SK-N-SH (cell line): ENCODE measurements at regions not wholly inside any gene's neighbourhood (a gene's known extent, or its start where the extent isn't known, plus 50 kb on each side); places are given as distances from the start of the nearest gene placed in this dataset.
A peak's percentile ranks its signal among the peaks of the same experiment; 100 is the strongest.

Experiments used
- CTCF ChIA-PET: fragments of 300-600, 350-600 bp; formaldehyde crosslinking; extraction: SDS; loops from one replicate; lab custom pipeline; 2021; lab: Yijun Ruan, JAX
- POLR2A ChIA-PET: fragments of 350-600 bp; sonication (Branson Sonifier 250); formaldehyde crosslinking; extraction: SDS; loops from one replicate; lab custom pipeline; 2020; ENCODE audit warnings: antibody characterized with exemption, inconsistent platforms; lab: Yijun Ruan, JAX
- DNase-seq: peaks from one replicate; pipeline ENCODE4 v3.0.0; 2012
- H2AFZ ChIP-seq: fragments of 200-600 bp; sonication (generic); 2 replicates; pipeline ENCODE4 v1.8.1; 2016; ENCODE audit warnings: antibody characterized with exemption, mild to moderate bottlenecking, low read depth
- H3F3A ChIP-seq: fragments of 200-600 bp; sonication (generic); replicated peaks from 2 replicates; pipeline ENCODE3; 2016; ENCODE audit warnings: antibody characterized with exemption, mild to moderate bottlenecking; ENCODE audit not compliant: insufficient read depth
- H3K27ac ChIP-seq, 2 experiments: fragments of 200-500 bp in 1 of 2; fragments of 200-600 bp in 1 of 2; sonication (Bioruptor generic) in 1 of 2; sonication (generic), shearing (Covaris generic) in 1 of 2; 2 replicates each; pipeline versions ENCODE4 v1.5.1 to v1.6.1; 2014 to 2016; ENCODE audit warnings: low read depth in 2 of 2, inconsistent platforms in 1 of 2, low read length in 1 of 2, mild to moderate bottlenecking in 1 of 2, mixed read lengths in 1 of 2
- H3K27me3 ChIP-seq: fragments of 200-600 bp; sonication (generic), shearing (Covaris generic); 2 replicates; pipeline ENCODE4 v1.6.1; 2016; ENCODE audit warnings: mixed run types; ENCODE audit not compliant: insufficient read depth
- H3K36me3 ChIP-seq, 2 experiments: fragments of 200-500 bp in 1 of 2; fragments of 200-600 bp in 1 of 2; sonication (Bioruptor generic) in 1 of 2; sonication (generic) in 1 of 2; replicated peaks in 1 of 2; 2 replicates each; pipeline versions ENCODE3 to v1.5.1; 2014 to 2016; ENCODE audit warnings: low read length in 1 of 2, mild to moderate bottlenecking in 1 of 2; ENCODE audit not compliant: insufficient read depth in 2 of 2, control insufficient read depth in 1 of 2
- H3K4me1 ChIP-seq, 2 experiments: fragments of 200-500 bp in 1 of 2; fragments of 200-600 bp in 1 of 2; sonication (Bioruptor generic) in 1 of 2; sonication (generic), shearing (Covaris generic) in 1 of 2; 2 replicates each; pipeline versions ENCODE4 v1.5.1 to v1.6.1; 2014 to 2016; ENCODE audit warnings: low read depth in 1 of 2, low read length in 1 of 2, mixed run types in 1 of 2; ENCODE audit not compliant: insufficient read depth in 2 of 2, control insufficient read depth in 1 of 2
- H3K4me2 ChIP-seq: fragments of 200-600 bp; sonication (generic), shearing (Covaris generic); 2 replicates; pipeline ENCODE4 v1.6.1; 2017; ENCODE audit warnings: mixed run types
- H3K4me3 ChIP-seq, 2 experiments: fragments of 200-500 bp in 1 of 2; fragments of 200-600 bp in 1 of 2; sonication (Bioruptor generic) in 1 of 2; sonication (generic), shearing (Covaris generic) in 1 of 2; 2 replicates each; pipeline versions ENCODE4 v1.5.1 to v1.8.1; 2014 to 2016; ENCODE audit warnings: low read depth in 2 of 2, inconsistent platforms in 1 of 2, low read length in 1 of 2, mild to moderate bottlenecking in 1 of 2, mixed read lengths in 1 of 2, moderate library complexity in 1 of 2
- H3K79me2 ChIP-seq: fragments of 200-600 bp; sonication (generic); 2 replicates; pipeline ENCODE4 v1.8.1; 2017; ENCODE audit warnings: mild to moderate bottlenecking; ENCODE audit not compliant: insufficient read depth
- H3K9ac ChIP-seq: fragments of 200-600 bp; sonication (generic); 2 replicates; pipeline ENCODE4 v1.6.1; 2017; ENCODE audit warnings: mixed run types
- H3K9me2 ChIP-seq: fragments of 200-600 bp; sonication (generic); 2 replicates; pipeline ENCODE4 v1.6.1; 2017; ENCODE audit warnings: mixed run types
- H3K9me3 ChIP-seq: fragments of 200-600 bp; sonication (generic); 2 replicates; pipeline ENCODE4 v1.6.1; 2017; ENCODE audit warnings: mixed run types, mild to moderate bottlenecking, moderate library complexity
- H4K20me1 ChIP-seq: fragments of 200-600 bp; sonication (generic); 2 replicates; pipeline ENCODE4 v1.6.1; 2017; ENCODE audit warnings: mild to moderate bottlenecking, mixed run types; ENCODE audit not compliant: insufficient read depth
- EZH2phosphoT487 ChIP-seq: fragments of 200-600 bp; sonication (generic); IDR thresholded peaks from 2 replicates; pipeline ENCODE4 v1.6.1; 2017; ENCODE audit warnings: low read depth, mixed run types, mild to moderate bottlenecking, antibody characterized with exemption, moderate library complexity, borderline replicate concordance
- FOSL2 ChIP-seq: IDR thresholded peaks from 2 replicates; pipeline ENCODE4 v1.4.0; 2012; ENCODE audit warnings: low read depth, mild to moderate bottlenecking, moderate library complexity, borderline replicate concordance
- FOXJ3 ChIP-seq: sonication (generic); formaldehyde crosslinking; IDR thresholded peaks from 2 replicates; pipeline ENCODE4 v1.5.1; 2020; ENCODE audit warnings: mild to moderate bottlenecking, missing genetic modification reagents
- GABPA ChIP-seq: IDR thresholded peaks from 2 replicates; pipeline ENCODE4 v1.4.0; 2012; ENCODE audit warnings: low read depth, mild to moderate bottlenecking
- RCOR1 ChIP-seq: fragments of 150-350 bp; IDR thresholded peaks from 2 replicates; pipeline ENCODE4 v1.6.1; 2017; ENCODE audit warnings: antibody characterized with exemption, low read length
- RFX5 ChIP-seq: IDR thresholded peaks from 2 replicates; pipeline ENCODE4 v1.6.1; 2012; ENCODE audit warnings: mild to moderate bottlenecking, improper control_type of control experiment, low read length
- RXRA ChIP-seq: IDR thresholded peaks from 2 replicates; pipeline ENCODE4 v1.4.0; 2012; ENCODE audit warnings: low read depth, mild to moderate bottlenecking, borderline replicate concordance
- TCF12 ChIP-seq: IDR thresholded peaks from 2 replicates; pipeline ENCODE4 v1.4.0; 2012
- USF2 ChIP-seq: fragments of 150-350 bp; IDR thresholded peaks from 2 replicates; pipeline ENCODE4 v1.6.1; 2017; ENCODE audit warnings: antibody characterized with exemption, low read length, low read depth, borderline replicate concordance
- YY1 ChIP-seq: IDR thresholded peaks from 2 replicates; pipeline ENCODE4 v1.4.0; 2012; ENCODE audit warnings: low read depth, mild to moderate bottlenecking
- WGBS: methylation state at CpG from one replicate; pipeline ENCODE4 v1.1.6; 2017; ENCODE audit warnings: low lambda C conversion rate; 5-methylcytosine and 5-hydroxymethylcytosine counted together
- TF ChIP-seq, protein P1 (sequence below): fragments of 150-350 bp; IDR thresholded peaks from 2 replicates; pipeline ENCODE4 v1.6.1; 2016; ENCODE audit warnings: mild to moderate bottlenecking, low read depth, low read length
- TF ChIP-seq, protein P2 (sequence below): IDR thresholded peaks from 2 replicates; pipeline ENCODE4; 2012
- TF ChIP-seq, protein P3 (sequence below): IDR thresholded peaks from 2 replicates; pipeline ENCODE4 v1.4.0; 2012; ENCODE audit warnings: low read depth, borderline replicate concordance

DNA sequence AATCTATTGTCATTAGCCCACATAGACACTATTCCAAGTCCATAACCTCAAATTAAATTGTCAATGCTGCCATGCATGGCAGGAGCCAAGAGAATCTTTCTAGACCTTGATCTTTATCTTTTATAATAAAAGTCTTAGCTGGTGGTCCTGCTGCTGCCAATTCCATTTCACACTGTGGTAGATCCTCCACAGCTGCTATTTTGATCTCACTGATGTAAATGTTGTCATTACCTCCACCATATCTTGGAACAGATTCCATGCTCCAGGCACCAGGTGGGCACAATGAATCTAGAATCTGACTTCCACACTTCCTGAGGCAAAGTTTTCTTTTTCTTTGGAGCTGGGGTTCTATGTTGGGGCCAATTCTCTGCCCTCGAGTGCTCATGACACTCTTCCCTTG is 161.2 kb downstream of the TMTC3 start:
- no peaks in the 10 kb centered on the region for H3K79me2 ChIP-seq
- TF ChIP-seq YY1, result no peak
- TF ChIP-seq, protein P1, sequence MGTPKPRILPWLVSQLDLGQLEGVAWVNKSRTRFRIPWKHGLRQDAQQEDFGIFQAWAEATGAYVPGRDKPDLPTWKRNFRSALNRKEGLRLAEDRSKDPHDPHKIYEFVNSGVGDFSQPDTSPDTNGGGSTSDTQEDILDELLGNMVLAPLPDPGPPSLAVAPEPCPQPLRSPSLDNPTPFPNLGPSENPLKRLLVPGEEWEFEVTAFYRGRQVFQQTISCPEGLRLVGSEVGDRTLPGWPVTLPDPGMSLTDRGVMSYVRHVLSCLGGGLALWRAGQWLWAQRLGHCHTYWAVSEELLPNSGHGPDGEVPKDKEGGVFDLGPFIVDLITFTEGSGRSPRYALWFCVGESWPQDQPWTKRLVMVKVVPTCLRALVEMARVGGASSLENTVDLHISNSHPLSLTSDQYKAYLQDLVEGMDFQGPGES, result no peak
- TF ChIP-seq FOXJ3 (CRISPR knock-in tag), result no peak
- TF ChIP-seq GABPA, result no peak
- no peak for TF ChIP-seq USF2
- TF ChIP-seq, protein P2, sequence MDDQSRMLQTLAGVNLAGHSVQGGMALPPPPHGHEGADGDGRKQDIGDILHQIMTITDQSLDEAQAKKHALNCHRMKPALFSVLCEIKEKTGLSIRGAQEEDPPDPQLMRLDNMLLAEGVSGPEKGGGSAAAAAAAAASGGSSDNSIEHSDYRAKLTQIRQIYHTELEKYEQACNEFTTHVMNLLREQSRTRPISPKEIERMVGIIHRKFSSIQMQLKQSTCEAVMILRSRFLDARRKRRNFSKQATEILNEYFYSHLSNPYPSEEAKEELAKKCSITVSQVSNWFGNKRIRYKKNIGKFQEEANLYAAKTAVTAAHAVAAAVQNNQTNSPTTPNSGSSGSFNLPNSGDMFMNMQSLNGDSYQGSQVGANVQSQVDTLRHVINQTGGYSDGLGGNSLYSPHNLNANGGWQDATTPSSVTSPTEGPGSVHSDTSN, result no peak
- TF ChIP-seq EZH2phosphoT487, result no peak
- POLR2A ChIA-PET, result no interaction called here
- no peak overlapping the region for H3K4me3 ChIP-seq
- CTCF ChIA-PET, result no interaction called here
- no peaks in the 10 kb centered on the region for H3K9me2 ChIP-seq
- no peaks in the 10 kb centered on the region for H4K20me1 ChIP-seq
- peaks cover 2 to 52% of the 10 kb centered on the region in 2 experiments for H3K4me1 ChIP-seq
- no peak overlapping the region for H3K27ac ChIP-seq
- no peaks in the 10 kb centered on the region for H3K9me3 ChIP-seq
- no peaks in the 10 kb centered on the region for H3K36me3 ChIP-seq
- H3K9ac ChIP-seq, result no peak overlapping the region
- no peak overlapping the region for H2AFZ ChIP-seq
- 93% methylated on average over 1 of the region's 1 CpG for WGBS
- no peak for DNase-seq
- H3K4me2 ChIP-seq, result no peak overlapping the region
- H3K27me3 ChIP-seq, result no peaks in the 10 kb centered on the region
- H3F3A ChIP-seq, result peaks cover 44% of the 10 kb centered on the region

- ChIA-PET CTCF (interaction anchor here (0.6 to 1.4 kb wide), 2 partner anchors 16 to 111 kb away, joined by 3 read pairs; no protein-coding TSS in a partner anchor), POLR2A (no interaction called here)
- H3K9me3 ChIP-seq, result no peaks in the 10 kb centered on the region
- H3K27ac ChIP-seq, result peak overlapping the region in 1 of 2 experiments; percentile 100; a peak in 1 of 4 replicates
- H4K20me1 ChIP-seq, result no peaks in the 10 kb centered on the region
- peak overlapping the region; percentile 14; the same call in 1 of the 2 replicates for H2AFZ ChIP-seq
- H3K9ac ChIP-seq, result no peak overlapping the region
- no peaks in the 10 kb centered on the region for H3K9me2 ChIP-seq
- H3K4me3 ChIP-seq, result no peak overlapping the region
- H3K36me3 ChIP-seq, result no peaks in the 10 kb centered on the region
- no peaks in the 10 kb centered on the region for H3K27me3 ChIP-seq
- H3F3A ChIP-seq, result peaks cover 45% of the 10 kb centered on the region
- WGBS, result 62% methylated on average over 5 of the region's 5 CpGs
- no peak for DNase-seq
- peaks cover 0 to 46% of the 10 kb centered on the region in 2 experiments; a peak in 3 of 4 replicates for H3K4me1 ChIP-seq
- no peak for TF ChIP-seq RCOR1
- TF ChIP-seq, protein P2, result no peak
- no peak for TF ChIP-seq FOSL2
- TF ChIP-seq TCF12, result peak; percentile 68
- TF ChIP-seq RXRA, result 0 out of 2 replicates have a peak, but pooled peaks have one; percentile 15
- TF ChIP-seq RFX5, result no peak
- TF ChIP-seq, protein P3, sequence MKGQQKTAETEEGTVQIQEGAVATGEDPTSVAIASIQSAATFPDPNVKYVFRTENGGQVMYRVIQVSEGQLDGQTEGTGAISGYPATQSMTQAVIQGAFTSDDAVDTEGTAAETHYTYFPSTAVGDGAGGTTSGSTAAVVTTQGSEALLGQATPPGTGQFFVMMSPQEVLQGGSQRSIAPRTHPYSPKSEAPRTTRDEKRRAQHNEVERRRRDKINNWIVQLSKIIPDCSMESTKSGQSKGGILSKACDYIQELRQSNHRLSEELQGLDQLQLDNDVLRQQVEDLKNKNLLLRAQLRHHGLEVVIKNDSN, result no peak
- H3K79me2 ChIP-seq, result no peaks in the 10 kb centered on the region
- H3K4me2 ChIP-seq, result no peak overlapping the region
Measured at GRCh38 chr12:88305254-88305890, 163.3 kb downstream of the TMTC3 start.
